ENCODE measurements at regions not wholly inside any gene's neighbourhood (a gene's known extent, or its start where the extent isn't known, plus 50 kb on each side); places are given as distances from the start of the nearest gene placed in this dataset.
"Not testable (repeated sequence)": the region's sequence is repeated elsewhere in the genome, so short reads cannot be mapped to it uniquely, and the experiment has no call there.

DNA sequence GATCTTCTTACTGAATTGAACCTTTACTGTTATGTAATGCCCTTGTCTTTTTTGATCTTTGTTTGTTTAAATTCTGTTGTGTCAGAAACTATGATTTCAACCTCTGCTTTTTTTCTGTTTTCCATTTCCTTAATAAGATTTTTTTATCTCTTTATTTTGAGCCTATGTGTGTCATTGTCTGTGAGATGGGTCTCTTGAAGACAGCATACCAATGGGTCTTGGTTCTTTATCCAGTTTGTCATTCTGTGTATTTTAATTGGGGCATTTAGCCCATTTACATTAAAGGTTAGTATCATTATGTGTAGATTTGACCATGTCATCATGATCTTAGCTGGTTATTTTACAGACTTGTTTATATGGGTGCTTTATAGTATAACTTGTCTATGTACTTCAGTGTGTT, 1803.3 kb downstream of the SLITRK5 start:
- Mint-ChIP-seq H3K9me3 (peaks cover 4 to 6% (median 5%) of the 10 kb centered on the region in 3 donors), H3K27ac (no peak overlapping the region), H3K27me3 (no peaks in the 10 kb centered on the region), H3K4me3 (no peak overlapping the region), H3K36me3 (no peaks in the 10 kb centered on the region), H3K4me1 (no peaks in the 10 kb centered on the region)

DNA sequence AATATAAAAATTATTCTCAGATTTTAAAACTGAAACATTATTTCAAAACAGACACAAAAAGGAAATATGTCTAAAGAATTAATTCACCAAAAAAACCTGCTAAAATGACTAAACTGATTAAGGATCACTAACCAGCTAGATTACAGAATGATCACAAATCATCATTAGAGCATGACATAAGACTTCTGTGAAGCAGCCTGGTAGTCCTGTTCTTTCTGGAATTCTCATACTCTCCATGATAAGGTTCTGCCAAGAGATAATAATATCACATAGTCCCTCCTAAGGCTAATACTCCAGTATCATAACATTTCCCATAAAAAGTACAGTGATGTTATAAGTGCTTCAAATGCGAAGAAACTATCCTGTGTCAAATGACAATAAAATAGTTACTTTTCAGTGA, 1814.9 kb downstream of the SLITRK5 start:
- Mint-ChIP-seq H3K4me1 (no peaks in the 10 kb centered on the region), H3K27ac (no peak overlapping the region), H3K4me3 (no peak overlapping the region), H3K9me3 (peaks cover 0 to 6% (median 3%) of the 10 kb centered on the region in 3 donors), H3K36me3 (no peaks in the 10 kb centered on the region), H3K27me3 (no peaks in the 10 kb centered on the region)

DNA sequence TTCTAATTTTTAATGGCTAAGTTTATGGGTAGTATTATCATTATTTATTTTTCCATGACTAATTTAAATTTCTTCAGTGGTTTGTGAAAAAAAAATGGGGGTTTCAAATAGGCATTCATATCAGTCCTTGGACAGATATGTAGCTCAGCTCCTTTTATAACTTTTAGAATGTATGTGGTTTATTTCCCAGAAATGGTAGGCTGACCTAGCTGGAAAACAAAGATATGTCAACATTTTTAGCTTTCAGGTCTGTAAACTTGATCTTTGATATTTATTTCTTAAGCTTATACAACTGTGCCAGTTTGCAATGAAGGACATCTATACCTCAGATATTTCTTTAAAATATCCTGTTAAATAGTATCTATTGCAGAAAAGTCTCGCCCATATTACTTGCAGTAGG, 1815.5 kb downstream of the SLITRK5 start:
- Mint-ChIP-seq H3K27me3 (no peaks in the 10 kb centered on the region), H3K4me1 (no peaks in the 10 kb centered on the region), H3K9me3 (peaks cover 0 to 12% (median 3%) of the 10 kb centered on the region in 3 donors), H3K4me3 (no peak overlapping the region), H3K27ac (no peak overlapping the region), H3K36me3 (no peaks in the 10 kb centered on the region)

DNA sequence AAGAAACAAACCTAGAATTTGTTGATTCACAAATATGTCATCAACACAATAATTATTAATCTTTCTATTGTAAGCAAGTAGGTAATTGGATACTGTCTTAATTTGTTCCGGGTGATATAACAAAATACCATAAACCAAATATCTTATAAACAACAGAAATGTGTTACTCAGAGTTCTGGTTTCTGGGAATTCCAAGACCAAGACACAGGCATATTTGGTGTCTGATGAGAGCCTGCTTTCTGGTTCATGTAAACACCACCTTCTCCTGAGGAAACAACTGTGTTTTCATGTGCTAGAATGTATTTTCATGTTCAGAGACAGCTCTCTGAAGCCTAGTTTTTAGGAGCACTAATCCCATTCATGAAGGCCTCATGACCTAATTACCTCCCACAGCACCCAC, 1819.5 kb downstream of the SLITRK5 start:
- no peaks in the 10 kb centered on the region for H3K27me3 Mint-ChIP-seq
- no peaks in the 10 kb centered on the region for H3K4me1 Mint-ChIP-seq
- H3K4me3 Mint-ChIP-seq = no peak overlapping the region
- H3K27ac Mint-ChIP-seq = no peak overlapping the region
- H3K36me3 Mint-ChIP-seq = no peaks in the 10 kb centered on the region
- H3K9me3 Mint-ChIP-seq = peaks cover 3 to 12% (median 7%) of the 10 kb centered on the region in 3 donors

DNA sequence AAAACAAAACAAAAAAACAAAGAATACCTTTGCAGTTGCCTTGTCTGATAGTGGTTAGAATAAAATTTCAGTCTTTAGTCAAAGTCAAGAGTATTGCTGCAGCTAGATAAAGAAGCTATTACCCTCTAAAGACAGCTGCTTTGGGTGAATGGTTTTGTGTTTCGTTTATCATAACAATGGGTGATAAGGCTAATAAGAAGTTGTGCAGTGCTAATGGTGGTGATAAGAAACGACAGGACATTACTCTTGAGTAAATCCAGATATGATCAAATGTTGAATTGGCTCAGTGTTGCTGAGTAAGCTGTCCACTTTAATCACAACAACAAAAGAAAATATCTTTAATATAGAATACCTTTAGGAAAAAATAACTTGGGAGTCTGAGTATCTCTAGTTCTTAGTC, 1825.3 kb downstream of the SLITRK5 start:
- H3K27ac Mint-ChIP-seq = no peak overlapping the region
- peaks cover 4 to 14% (median 13%) of the 10 kb centered on the region in 3 donors for H3K9me3 Mint-ChIP-seq
- H3K4me3 Mint-ChIP-seq = no peak overlapping the region
- no peaks in the 10 kb centered on the region for H3K4me1 Mint-ChIP-seq
- no peaks in the 10 kb centered on the region for H3K36me3 Mint-ChIP-seq
- no peaks in the 10 kb centered on the region for H3K27me3 Mint-ChIP-seq

DNA sequence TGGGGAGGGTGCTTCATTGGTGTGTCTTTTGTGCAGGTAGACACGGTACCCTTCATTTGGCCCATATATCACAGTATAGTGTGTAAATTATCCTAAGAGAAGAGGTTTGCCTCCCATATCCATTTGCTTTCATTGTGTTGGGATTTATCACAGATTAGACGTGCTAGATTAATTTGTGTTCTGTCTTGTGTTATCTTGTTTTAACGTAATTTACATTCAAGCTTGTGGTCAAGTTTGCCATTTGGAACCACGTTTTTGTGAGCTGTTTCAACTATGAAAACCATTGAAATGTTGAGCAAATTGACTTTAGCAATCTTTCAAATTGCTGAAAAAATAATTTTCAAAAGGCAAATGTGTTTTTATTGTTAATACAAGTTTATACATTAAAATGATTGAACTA, 1826.5 kb downstream of the SLITRK5 start:
- H3K4me3 Mint-ChIP-seq = no peak overlapping the region

DNA sequence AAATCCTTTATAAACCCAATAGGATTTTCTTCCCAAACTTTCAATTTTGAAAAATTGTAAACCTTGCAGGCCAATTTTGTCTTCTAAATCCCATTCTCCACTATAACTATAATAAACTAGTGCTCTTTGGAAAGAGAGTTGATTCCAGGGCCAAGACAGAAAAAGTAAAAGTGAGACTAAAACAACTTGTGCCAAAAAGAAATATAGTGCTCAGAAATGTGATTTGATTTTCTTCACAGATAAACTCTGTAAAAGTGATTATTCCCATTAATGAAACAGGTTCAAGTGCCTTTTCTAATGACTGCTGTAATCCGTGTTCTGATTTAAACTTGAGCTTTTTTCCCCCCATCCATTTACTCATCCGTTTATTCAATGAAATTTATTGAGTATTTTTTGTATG, 1831.1 kb downstream of the SLITRK5 start:
- H3K27ac Mint-ChIP-seq = no peak overlapping the region
- no peaks in the 10 kb centered on the region for H3K27me3 Mint-ChIP-seq
- peaks cover 2 to 5% (median 5%) of the 10 kb centered on the region in 3 donors for H3K9me3 Mint-ChIP-seq
- no peak overlapping the region for H3K4me3 Mint-ChIP-seq
- H3K4me1 Mint-ChIP-seq = peaks cover 0 to 1% (median 0%) of the 10 kb centered on the region in 3 donors
- H3K36me3 Mint-ChIP-seq = no peaks in the 10 kb centered on the region

More for the DNA sequence above, 1826.5 kb downstream of the SLITRK5 start:
- H3K4me1 Mint-ChIP-seq = no peaks in the 10 kb centered on the region
- no peaks in the 10 kb centered on the region for H3K27me3 Mint-ChIP-seq
- no peaks in the 10 kb centered on the region for H3K36me3 Mint-ChIP-seq
- H3K27ac Mint-ChIP-seq = no peak overlapping the region
- peaks cover 4 to 13% (median 11%) of the 10 kb centered on the region in 3 donors for H3K9me3 Mint-ChIP-seq

DNA sequence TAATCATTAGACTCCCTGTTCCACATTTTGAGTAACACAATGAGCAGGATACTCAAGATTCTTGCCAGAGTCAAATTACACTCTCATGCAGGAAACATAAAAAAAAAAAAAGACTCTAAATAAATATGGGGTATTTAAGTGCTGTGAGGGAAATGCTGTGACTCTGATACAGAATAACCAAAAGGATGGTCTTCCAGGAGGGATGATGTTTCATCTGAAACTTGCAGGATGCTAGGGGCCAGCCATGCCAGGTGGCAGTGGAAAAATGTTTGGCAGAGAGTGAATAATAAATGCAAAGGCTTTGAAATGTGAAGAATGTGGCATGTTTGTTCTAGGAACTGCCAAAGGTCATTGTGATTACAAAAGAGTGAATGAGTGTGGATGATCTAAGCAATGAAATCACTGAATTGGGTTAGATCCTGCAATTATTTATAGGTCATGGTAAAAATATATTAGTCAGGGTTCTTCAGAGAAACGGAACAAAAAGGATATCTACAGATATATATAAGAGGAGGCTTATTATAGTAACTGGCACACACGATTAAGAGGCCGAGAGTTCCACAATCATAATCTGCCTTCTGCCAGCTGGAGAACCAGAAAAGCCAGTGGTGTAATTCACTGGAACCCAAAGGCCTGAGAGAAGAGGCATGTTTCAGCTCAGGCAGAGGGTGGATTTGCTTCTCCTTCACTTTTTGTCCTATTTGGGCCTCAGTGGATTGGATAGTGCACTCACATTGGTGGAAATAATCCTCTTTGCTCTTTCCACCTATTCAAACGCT, 1832.8 kb upstream of the MIR17HG start:
- H3K27me3 Mint-ChIP-seq = no peaks in the 10 kb centered on the region
- no peaks in the 10 kb centered on the region for H3K36me3 Mint-ChIP-seq
- no peak overlapping the region for H3K27ac Mint-ChIP-seq
- H3K4me3 Mint-ChIP-seq = no peak overlapping the region
- peaks cover 2 to 10% (median 4%) of the 10 kb centered on the region in 3 donors for H3K9me3 Mint-ChIP-seq
- H3K4me1 Mint-ChIP-seq = no peaks in the 10 kb centered on the region

DNA sequence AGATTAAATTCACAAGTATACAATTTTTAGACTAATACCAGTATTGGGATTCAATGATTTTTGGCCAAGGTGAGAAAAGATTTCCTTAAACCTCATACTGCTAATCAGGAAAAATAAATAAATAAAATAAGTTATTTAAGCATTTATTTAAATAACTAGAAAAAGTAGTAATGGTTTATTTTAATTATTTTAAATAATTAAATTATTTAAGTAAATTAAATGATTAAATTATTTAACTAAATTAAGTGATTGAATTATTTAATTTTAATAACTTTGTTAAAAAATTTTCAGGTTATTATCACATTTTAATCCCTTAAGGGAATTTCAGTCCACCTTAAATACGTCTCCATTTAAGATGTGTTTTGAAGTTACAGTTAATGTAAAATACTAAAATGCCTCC, 1831.5 kb upstream of the MIR17HG start:
- Mint-ChIP-seq H3K4me3 (no peak overlapping the region), H3K36me3 (no peaks in the 10 kb centered on the region), H3K4me1 (no peaks in the 10 kb centered on the region), H3K9me3 (peaks cover 0 to 10% (median 3%) of the 10 kb centered on the region in 3 donors), H3K27ac (no peak overlapping the region), H3K27me3 (no peaks in the 10 kb centered on the region)

DNA sequence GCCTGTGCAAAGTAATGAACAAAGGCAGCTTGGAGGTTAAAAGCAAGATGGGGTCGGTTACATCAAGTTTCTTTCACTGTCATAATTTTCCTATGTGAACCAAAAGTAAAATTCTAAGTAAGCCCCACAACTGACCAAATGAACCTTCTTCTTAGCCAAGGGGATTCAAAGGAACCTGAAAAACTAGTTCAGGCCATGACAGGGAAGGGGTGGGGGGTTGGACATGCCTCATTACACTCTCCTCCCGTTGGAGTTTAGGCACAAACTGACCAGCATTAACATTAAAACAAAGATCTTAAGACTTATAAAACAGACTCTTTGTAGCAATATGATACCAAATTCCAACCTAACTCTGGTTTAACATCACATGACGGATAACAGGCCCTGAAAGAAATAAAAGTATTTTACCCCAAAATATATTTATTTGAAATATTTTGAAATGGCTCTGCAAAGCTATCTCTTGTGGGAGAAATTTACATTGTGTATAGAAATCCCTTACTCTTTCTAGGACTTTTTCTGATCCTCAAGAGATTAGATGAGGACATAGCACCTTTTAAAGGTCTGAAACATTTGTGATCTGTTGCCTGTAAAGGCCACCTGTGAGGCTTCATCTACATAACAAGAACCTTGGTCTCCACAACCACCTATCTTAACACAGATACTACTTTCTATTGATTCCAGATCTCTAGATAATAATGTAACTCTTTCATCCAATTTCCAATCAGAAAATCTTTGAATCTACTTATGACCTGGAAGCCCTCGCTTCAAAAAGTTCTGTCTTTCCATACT, 1829.0 kb upstream of the MIR17HG start:
- no peak overlapping the region for H3K27ac Mint-ChIP-seq
- no peak overlapping the region for H3K4me3 Mint-ChIP-seq
- H3K27me3 Mint-ChIP-seq = no peaks in the 10 kb centered on the region
- no peaks in the 10 kb centered on the region for H3K36me3 Mint-ChIP-seq
- H3K4me1 Mint-ChIP-seq = no peaks in the 10 kb centered on the region
- peaks cover 0 to 5% (median 0%) of the 10 kb centered on the region in 3 donors for H3K9me3 Mint-ChIP-seq

DNA sequence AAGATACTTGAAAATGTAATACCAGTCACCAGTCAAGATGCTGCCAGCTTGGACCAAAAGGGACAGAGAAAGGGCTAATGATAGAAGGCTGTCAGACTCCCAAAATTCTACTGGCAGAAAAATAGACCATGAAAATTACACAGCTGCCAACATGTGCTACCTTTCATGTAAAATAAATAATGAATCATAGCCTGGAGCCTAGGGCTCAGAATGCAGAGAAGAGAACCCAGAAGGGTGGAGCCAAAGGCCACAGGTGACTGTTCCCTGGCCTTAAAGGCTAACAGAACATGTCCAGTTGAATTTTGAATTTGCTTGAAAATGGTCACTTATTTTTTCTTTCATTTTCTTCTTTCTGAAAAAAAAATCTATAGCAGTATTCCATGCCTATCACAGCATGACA, 1827.0 kb upstream of the MIR17HG start:
- H3K36me3 Mint-ChIP-seq = no peaks in the 10 kb centered on the region
- peaks cover 0 to 5% (median under 1%) of the 10 kb centered on the region in 3 donors for H3K9me3 Mint-ChIP-seq
- H3K4me3 Mint-ChIP-seq = no peak overlapping the region
- no peaks in the 10 kb centered on the region for H3K4me1 Mint-ChIP-seq
- no peaks in the 10 kb centered on the region for H3K27me3 Mint-ChIP-seq
- no peak overlapping the region for H3K27ac Mint-ChIP-seq

DNA sequence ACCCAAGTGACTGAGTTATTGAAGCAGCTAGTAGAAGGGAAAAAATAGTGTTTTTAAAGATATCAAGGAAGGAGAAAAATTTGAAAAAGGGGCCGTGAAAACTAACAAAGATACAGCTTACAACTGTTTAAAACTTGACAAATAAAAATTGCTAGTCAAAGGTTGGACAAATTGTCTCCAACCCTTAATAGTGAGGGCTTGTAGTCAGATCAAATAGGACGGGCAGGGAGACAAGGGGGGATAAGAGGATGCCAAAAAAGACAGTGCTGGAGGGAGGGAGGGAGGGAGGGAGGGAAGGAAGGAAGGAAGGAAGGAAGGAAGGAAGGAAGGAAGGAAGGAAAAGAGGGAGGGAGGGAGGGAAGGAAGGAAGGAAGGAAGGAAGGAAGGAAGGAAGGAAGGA, 1825.8 kb upstream of the MIR17HG start:
- not testable (repeated sequence) for H3K9me3 Mint-ChIP-seq, H3K27me3 Mint-ChIP-seq, H3K27ac Mint-ChIP-seq, H3K4me3 Mint-ChIP-seq, H3K36me3 Mint-ChIP-seq, H3K4me1 Mint-ChIP-seq

DNA sequence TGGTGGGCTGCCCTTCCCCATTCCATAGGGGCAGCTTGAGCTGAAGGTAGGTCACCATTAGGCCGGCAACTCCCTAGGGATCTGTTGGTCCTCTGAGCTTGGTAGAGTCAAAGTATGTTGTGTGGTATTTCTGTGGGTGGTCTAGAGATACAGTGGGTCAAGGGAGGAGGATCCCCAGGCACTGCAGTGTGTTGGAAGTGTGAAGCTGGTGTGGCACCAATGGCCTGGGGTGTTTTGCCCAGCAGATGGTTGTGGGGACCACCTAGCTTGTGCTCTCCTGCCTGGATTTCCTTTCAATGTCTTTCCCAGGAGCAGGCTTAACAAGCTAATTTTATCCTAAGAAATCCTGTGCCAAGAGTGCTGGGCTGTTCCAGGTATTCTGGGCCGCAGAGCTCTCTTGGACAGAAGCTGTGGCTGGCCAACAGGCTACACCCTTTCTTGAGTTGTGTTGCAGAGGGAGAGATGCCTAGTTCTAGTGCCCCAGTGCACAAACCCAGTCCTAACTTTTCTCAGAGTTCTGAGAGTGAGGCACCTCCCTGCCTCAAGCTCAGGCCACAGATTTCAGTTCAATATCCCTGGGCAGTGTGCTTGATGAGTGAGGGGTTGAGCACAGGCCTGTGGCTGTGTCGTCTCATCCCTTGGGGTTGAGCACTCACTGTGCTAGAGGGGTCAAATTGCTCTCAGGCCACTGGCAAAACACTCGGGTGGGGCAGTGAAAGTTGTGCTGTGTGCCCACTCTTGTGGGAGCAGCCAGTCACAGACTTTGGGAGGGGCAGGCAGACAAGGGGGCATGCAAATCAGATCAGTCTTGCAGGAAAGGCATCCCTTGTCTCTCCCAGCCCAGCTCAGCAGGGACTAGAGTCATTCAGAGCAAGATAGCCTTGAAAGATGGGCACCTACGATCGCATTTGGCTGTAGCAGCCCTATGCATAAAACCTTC, 1806.1 kb upstream of the MIR17HG start:
- H3K9me3 Mint-ChIP-seq = peaks cover 0 to 12% (median 2%) of the 10 kb centered on the region in 3 donors
- H3K4me3 Mint-ChIP-seq = no peak overlapping the region

DNA sequence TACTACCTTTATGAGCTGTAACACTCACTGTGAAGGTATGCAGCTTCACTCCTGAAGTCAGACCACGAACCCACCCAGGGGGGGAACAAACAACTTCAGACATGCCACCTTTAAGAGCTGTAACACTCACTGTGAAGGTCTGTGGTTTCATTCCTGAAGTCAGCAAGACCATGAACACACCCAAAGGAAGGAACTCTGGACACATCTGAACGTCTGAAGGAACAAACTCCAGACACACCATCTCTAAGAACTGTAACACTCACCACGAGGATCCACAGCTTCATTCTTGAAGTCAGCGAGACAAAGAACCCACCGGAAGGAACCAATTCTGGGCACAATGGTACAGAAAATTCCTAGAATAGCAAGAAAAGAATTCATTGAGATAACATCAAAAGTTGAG, 1796.5 kb upstream of the MIR17HG start:
- no peaks in the 10 kb centered on the region for H3K36me3 Mint-ChIP-seq
- no peak overlapping the region for H3K4me3 Mint-ChIP-seq
- peaks cover 2 to 29% (median 6%) of the 10 kb centered on the region in 3 donors for H3K9me3 Mint-ChIP-seq
- no peaks in the 10 kb centered on the region for H3K27me3 Mint-ChIP-seq
- no peak overlapping the region for H3K27ac Mint-ChIP-seq
- no peaks in the 10 kb centered on the region for H3K4me1 Mint-ChIP-seq

More for the DNA sequence above, 1806.1 kb upstream of the MIR17HG start:
- Mint-ChIP-seq H3K36me3 (no peaks in the 10 kb centered on the region), H3K4me1 (peaks cover 0 to 2% (median 0%) of the 10 kb centered on the region in 3 donors), H3K27me3 (no peaks in the 10 kb centered on the region), H3K27ac (no peak overlapping the region)

DNA sequence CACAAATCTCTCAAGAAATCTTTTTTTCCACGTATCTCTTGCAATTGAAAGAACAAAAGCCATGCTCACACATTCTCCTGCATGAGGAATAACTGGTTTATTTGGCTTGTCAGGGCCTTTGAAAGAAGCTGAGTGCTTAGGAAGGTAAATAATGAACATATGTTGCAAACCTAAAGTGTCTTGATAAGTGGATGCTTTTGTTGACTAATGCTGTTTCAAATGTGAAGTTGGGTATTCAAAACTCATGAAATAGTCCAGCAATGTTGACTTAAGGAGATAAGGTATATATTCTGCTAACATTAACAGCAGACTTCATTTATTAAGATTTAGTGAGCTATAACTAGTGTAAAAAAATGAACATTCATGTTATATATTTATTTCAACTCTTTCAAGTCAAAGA, 1792.7 kb upstream of the MIR17HG start:
- H3K36me3 Mint-ChIP-seq = no peaks in the 10 kb centered on the region
- no peak overlapping the region for H3K4me3 Mint-ChIP-seq
- peaks cover 2 to 21% (median 7%) of the 10 kb centered on the region in 3 donors for H3K9me3 Mint-ChIP-seq
- H3K27me3 Mint-ChIP-seq = no peaks in the 10 kb centered on the region
- H3K4me1 Mint-ChIP-seq = no peaks in the 10 kb centered on the region
- H3K27ac Mint-ChIP-seq = no peak overlapping the region
